ENCODE measurements at regions not wholly inside any gene's neighbourhood (a gene's known extent, or its start where the extent isn't known, plus 50 kb on each side); places are given as distances from the start of the nearest gene placed in this dataset.

DNA sequence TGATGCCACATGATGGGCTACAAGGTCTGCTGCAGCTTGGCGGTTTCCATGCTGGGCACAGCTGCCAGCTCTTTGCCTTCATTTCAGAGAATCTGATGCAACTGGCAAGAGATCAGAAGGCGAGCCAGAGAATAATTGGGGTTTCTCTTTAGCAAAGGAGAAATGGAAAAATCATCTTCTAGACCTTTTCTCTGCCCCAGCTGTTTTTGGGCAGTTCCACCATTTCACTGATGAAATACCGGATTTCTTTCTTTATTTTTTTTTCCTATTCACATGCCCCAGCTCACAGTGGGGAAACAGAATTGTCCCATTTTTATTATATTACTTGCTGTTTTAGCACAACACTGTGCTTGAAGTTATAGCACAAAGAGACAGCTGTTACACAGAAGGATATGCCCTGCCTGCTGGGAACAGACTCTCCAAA lies 439.3 kb upstream of the GOT2 start:
- H3K9me3 Mint-ChIP-seq: no peaks in the 10 kb centered on the region
- H3K27me3 Mint-ChIP-seq (ENCODE audit: low read depth): peaks cover 32% of the 10 kb centered on the region
- DNase-seq (ENCODE audit: low spot score in 2 of 2, unreplicated experiment in 2 of 2): no peak
- H3K4me3 Mint-ChIP-seq: no peak overlapping the region
- H3K4me1 Mint-ChIP-seq: no peaks in the 10 kb centered on the region
- TF ChIP-seq, protein P1, sequence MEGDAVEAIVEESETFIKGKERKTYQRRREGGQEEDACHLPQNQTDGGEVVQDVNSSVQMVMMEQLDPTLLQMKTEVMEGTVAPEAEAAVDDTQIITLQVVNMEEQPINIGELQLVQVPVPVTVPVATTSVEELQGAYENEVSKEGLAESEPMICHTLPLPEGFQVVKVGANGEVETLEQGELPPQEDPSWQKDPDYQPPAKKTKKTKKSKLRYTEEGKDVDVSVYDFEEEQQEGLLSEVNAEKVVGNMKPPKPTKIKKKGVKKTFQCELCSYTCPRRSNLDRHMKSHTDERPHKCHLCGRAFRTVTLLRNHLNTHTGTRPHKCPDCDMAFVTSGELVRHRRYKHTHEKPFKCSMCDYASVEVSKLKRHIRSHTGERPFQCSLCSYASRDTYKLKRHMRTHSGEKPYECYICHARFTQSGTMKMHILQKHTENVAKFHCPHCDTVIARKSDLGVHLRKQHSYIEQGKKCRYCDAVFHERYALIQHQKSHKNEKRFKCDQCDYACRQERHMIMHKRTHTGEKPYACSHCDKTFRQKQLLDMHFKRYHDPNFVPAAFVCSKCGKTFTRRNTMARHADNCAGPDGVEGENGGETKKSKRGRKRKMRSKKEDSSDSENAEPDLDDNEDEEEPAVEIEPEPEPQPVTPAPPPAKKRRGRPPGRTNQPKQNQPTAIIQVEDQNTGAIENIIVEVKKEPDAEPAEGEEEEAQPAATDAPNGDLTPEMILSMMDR (IDR thresholded peaks at IDR 0.05; ENCODE audit: unreplicated experiment): no peak
- H3K36me3 Mint-ChIP-seq: no peaks in the 10 kb centered on the region
- no peak overlapping the region for H3K27ac Mint-ChIP-seq

DNA sequence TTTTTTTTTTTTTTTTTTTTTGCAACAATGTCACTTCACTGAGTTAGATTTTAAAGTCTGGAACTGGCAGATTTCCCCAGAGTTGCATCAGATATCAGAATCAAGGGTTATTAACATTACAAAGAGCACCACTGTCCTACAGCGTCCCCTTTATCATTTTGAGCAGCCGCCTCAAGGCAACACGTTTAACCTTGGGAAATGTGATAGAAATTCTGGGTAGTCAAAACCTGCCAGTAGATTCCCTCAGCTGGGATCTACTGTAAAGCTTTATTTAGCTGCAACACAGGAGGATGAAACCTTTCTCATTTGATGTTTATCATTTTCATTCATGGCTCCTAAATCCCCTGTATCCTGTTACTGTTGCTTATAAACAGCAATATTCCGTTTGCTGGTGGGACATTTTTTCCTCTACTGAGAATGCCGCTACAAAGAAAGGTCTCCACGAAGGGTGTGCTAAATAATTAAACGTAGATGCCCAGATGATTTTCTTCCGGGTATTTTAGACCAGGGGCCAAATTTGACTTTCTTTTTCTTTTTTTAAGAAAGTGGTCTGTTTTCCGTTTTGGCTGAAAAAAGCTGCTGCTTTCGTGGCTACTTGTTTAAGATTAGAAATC lies 436.1 kb upstream of the GOT2 start:
- Mint-ChIP-seq H3K27me3 (ENCODE audit: low read depth) (peaks cover 34% of the 10 kb centered on the region), H3K36me3 (no peaks in the 10 kb centered on the region), H3K4me3 (no peak overlapping the region), H3K4me1 (no peaks in the 10 kb centered on the region), H3K27ac (no peak overlapping the region), H3K9me3 (no peaks in the 10 kb centered on the region)
- TF ChIP-seq, protein P1 (IDR thresholded peaks at IDR 0.05; ENCODE audit: unreplicated experiment): no peak
- no peak for DNase-seq (ENCODE audit: low spot score in 2 of 2, unreplicated experiment in 2 of 2)

DNA sequence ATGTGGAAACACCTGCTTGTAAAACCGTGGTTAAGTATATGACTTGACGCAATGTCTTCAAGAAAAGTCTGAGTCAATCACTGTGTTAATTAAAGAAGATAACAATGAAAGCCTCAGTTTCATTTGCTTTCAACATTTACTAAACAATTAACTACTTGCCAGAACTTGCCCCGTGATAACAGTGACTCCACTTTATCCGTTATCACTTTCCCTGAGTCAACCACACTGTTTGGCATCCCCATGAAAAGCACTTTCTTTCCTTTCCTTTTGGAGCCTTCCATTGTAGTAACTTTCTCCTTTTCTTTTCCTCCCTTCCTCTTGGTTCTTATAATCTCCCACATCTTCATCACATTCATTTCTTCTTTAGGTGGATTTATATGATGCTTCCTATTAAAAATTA lies 435.1 kb upstream of the GOT2 start:
- no peak overlapping the region for H3K4me3 Mint-ChIP-seq
- TF ChIP-seq, protein P1 (IDR thresholded peaks at IDR 0.05; ENCODE audit: unreplicated experiment): no peak
- DNase-seq (ENCODE audit: low spot score in 2 of 2, unreplicated experiment in 2 of 2): no peak
- peaks cover 34% of the 10 kb centered on the region for H3K27me3 Mint-ChIP-seq (ENCODE audit: low read depth)
- H3K27ac Mint-ChIP-seq: no peak overlapping the region
- no peaks in the 10 kb centered on the region for H3K9me3 Mint-ChIP-seq
- no peaks in the 10 kb centered on the region for H3K36me3 Mint-ChIP-seq
- H3K4me1 Mint-ChIP-seq: no peaks in the 10 kb centered on the region

DNA sequence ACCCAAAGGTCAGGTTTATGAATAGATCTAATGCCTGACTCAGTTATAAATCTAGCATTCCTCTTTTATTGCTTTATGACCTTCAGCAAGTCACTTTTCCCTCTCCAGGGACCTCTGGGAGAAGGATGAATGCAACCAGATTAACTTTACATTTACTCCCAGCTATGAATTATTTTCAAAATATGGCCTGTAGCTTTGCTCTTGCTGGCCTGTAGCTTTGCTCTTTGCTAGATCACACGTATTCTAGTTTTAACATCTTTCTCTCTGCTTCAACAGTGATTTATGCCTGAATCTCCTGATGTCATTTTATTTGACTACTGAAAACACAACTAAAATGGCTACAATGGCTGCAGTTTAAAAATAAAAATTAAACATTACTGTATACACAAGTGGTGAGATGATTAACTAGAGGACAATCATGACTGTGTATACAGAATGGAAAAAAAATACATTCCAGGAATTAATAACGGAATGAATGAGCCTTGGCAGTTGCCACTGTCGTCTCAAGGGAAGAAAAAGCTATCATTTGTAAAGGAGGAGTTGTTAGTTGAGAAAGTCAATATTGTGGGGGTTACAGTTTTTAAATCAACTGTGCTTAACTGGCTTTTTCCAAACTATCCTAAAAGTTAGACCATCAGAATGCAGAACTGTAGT lies 434.5 kb upstream of the GOT2 start:
- H3K9me3 Mint-ChIP-seq: no peaks in the 10 kb centered on the region
- no peaks in the 10 kb centered on the region for H3K4me1 Mint-ChIP-seq
- no peaks in the 10 kb centered on the region for H3K36me3 Mint-ChIP-seq
- DNase-seq (ENCODE audit: low spot score in 2 of 2, unreplicated experiment in 2 of 2): no peak
- no peak overlapping the region for H3K27ac Mint-ChIP-seq
- peaks cover 31% of the 10 kb centered on the region for H3K27me3 Mint-ChIP-seq (ENCODE audit: low read depth)
- no peak overlapping the region for H3K4me3 Mint-ChIP-seq
- TF ChIP-seq, protein P1 (IDR thresholded peaks at IDR 0.05; ENCODE audit: unreplicated experiment): no peak

DNA sequence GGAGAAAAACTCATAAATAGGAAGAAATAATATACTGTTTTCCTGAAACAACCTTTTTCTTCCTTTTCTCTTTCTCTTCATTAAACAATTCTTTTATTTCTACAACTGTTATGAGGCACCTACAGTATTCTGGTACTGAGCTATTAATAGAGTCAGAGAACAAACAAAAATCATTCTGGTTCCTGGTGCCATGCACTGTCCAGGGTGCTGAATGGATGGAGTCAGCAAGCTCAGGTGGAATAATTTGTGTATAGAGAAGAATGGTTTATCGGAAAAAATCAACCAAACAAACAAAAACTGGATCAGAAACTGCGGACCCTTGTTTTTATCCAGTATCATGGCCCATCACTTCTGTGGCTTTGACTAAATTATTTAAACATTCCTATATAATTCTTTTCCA lies 430.3 kb upstream of the GOT2 start:
- no peaks in the 10 kb centered on the region for H3K4me1 Mint-ChIP-seq

More for the DNA sequence above, 430.3 kb upstream of the GOT2 start:
- no peaks in the 10 kb centered on the region for H3K36me3 Mint-ChIP-seq
- no peak overlapping the region for H3K4me3 Mint-ChIP-seq
- peaks cover 13% of the 10 kb centered on the region for H3K27me3 Mint-ChIP-seq (ENCODE audit: low read depth)
- no peak overlapping the region for H3K27ac Mint-ChIP-seq
- no peaks in the 10 kb centered on the region for H3K9me3 Mint-ChIP-seq
- TF ChIP-seq, protein P1 (IDR thresholded peaks at IDR 0.05; ENCODE audit: unreplicated experiment): no peak
- DNase-seq (ENCODE audit: low spot score in 2 of 2, unreplicated experiment in 2 of 2): peak in 1 of 2 experiments; percentile 47
